SU-DHL-6 (cell line): ENCODE measurements at regions not wholly inside any gene's neighbourhood (a gene's known extent, or its start where the extent isn't known, plus 50 kb on each side); places are given as distances from the start of the nearest gene placed in this dataset.
"Not testable (repeated sequence)": the region's sequence is repeated elsewhere in the genome, so short reads cannot be mapped to it uniquely, and the experiment has no call there.

Experiments used
- H2AFZ ChIP-seq: fragments of 200-600 bp; sonication (generic); 2 replicates; pipeline ENCODE4 v1.6.1; 2014; ENCODE audit warnings: low read depth, mild to moderate bottlenecking, moderate library complexity, mixed read lengths, antibody characterized with exemption, low read length; ENCODE audit not compliant: severe bottlenecking
- H3F3A ChIP-seq: fragments of 200-600 bp; shearing (Covaris generic); 2 replicates; pipeline ENCODE4 v1.6.0; 2016; ENCODE audit warnings: antibody characterized with exemption, mild to moderate bottlenecking; ENCODE audit not compliant: insufficient read depth
- H3K27ac ChIP-seq: fragments of 200-600 bp; sonication (generic); 2 replicates; pipeline ENCODE4 v1.5.1; 2016; ENCODE audit warnings: low read depth, mild to moderate bottlenecking, low read length, moderate library complexity, mixed read lengths
- H3K27me3 ChIP-seq: fragments of 200-600 bp; sonication (generic), shearing (Covaris generic); 2 replicates; pipeline ENCODE4 v1.6.0; 2014; ENCODE audit warnings: mild to moderate bottlenecking, low read length
- H3K36me3 ChIP-seq: fragments of 200-600 bp; sonication (generic); 2 replicates; pipeline ENCODE4 v1.6.1; 2014; ENCODE audit warnings: mild to moderate bottlenecking, low read length, mixed read lengths
- H3K4me2 ChIP-seq: fragments of 300-600, 200-600 bp; shearing (Covaris generic), sonication (generic); 2 replicates; pipeline ENCODE4 v1.6.0; 2014; ENCODE audit warnings: low read length, low read depth, mild to moderate bottlenecking; ENCODE audit not compliant: poor library complexity, severe bottlenecking
- H3K4me3 ChIP-seq: fragments of 200-600 bp; sonication (generic); 2 replicates; pipeline ENCODE4 v1.5.1; 2014; ENCODE audit warnings: antibody characterized with exemption, low read length, mild to moderate bottlenecking, mixed read lengths; ENCODE audit not compliant: insufficient read depth, poor library complexity, severe bottlenecking
- H3K79me2 ChIP-seq: fragments of 200-600 bp; sonication (generic); 2 replicates; pipeline ENCODE4 v1.6.1; 2014; ENCODE audit warnings: mild to moderate bottlenecking, low read length, moderate library complexity; ENCODE audit not compliant: insufficient read depth
- H3K9ac ChIP-seq: fragments of 200-600 bp; sonication (generic); 2 replicates; pipeline ENCODE4 v1.7.0; 2014; ENCODE audit warnings: mild to moderate bottlenecking, low read length
- H3K9me2 ChIP-seq: fragments of 200-600 bp; sonication (generic); replicated peaks from 2 replicates; pipeline ENCODE4 v1.6.1; 2014; ENCODE audit warnings: low read length; ENCODE audit not compliant: insufficient read depth
- H3K9me3 ChIP-seq: fragments of 200-600 bp; sonication (generic); 2 replicates; pipeline ENCODE4 v1.6.1; 2014; ENCODE audit warnings: low read length, mixed read lengths; ENCODE audit not compliant: insufficient read depth
- H4K20me1 ChIP-seq: fragments of 200-600 bp; sonication (generic); 2 replicates; pipeline ENCODE4 v1.6.1; 2014; ENCODE audit warnings: low read depth, mild to moderate bottlenecking, antibody characterized with exemption, low read length, moderate library complexity, mixed read lengths
- EZH2phosphoT487 ChIP-seq: fragments of 200-600 bp; sonication (generic), shearing (Covaris generic); conservative IDR thresholded peaks from 2 replicates; pipeline ENCODE4 v1.6.1; 2018; ENCODE audit warnings: mild to moderate bottlenecking, antibody characterized with exemption, low read length, moderate library complexity, mixed read lengths
- TF ChIP-seq, protein P1 (sequence below): fragments of 200-600 bp; sonication (generic); IDR thresholded peaks from one replicate; pipeline ENCODE4 v1.5.1; 2017; ENCODE audit warnings: antibody characterized with exemption, mild to moderate bottlenecking, low read length, moderate library complexity; ENCODE audit not compliant: insufficient read depth, poor library complexity, severe bottlenecking

DNA sequence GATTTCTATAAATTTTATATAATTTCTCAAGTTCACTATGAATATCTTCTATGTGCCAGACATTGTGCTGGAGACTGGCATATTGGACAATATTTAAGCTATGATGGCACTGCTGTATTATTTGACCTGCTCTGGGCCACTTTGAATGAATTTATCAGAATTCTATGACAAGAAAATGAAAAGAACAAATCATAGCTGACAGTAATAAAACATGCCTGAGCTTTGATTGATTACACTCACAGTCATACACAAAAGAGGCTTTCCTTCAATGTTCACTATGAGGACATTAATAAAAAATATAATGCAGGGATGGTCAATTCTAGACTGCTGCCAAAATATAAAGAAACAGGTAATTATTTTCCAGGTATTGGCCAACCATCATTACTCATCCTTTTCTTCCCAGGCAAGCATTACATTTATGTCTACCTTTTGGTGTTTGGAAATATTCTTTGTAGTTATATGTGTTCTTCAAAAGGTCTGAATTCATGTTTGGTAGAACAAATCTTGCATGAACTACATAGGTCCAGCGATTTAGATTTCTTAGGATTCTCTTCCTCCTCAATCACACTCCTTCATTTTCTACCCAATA lies 81.0 kb upstream of the ALCAM start:
- TF ChIP-seq, protein P1, sequence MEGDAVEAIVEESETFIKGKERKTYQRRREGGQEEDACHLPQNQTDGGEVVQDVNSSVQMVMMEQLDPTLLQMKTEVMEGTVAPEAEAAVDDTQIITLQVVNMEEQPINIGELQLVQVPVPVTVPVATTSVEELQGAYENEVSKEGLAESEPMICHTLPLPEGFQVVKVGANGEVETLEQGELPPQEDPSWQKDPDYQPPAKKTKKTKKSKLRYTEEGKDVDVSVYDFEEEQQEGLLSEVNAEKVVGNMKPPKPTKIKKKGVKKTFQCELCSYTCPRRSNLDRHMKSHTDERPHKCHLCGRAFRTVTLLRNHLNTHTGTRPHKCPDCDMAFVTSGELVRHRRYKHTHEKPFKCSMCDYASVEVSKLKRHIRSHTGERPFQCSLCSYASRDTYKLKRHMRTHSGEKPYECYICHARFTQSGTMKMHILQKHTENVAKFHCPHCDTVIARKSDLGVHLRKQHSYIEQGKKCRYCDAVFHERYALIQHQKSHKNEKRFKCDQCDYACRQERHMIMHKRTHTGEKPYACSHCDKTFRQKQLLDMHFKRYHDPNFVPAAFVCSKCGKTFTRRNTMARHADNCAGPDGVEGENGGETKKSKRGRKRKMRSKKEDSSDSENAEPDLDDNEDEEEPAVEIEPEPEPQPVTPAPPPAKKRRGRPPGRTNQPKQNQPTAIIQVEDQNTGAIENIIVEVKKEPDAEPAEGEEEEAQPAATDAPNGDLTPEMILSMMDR = no peak
- TF ChIP-seq EZH2phosphoT487 = no peak
- H3K27me3 ChIP-seq = no peaks in the 10 kb centered on the region
- H2AFZ ChIP-seq = no peak overlapping the region
- H3F3A ChIP-seq = no peaks in the 10 kb centered on the region
- H4K20me1 ChIP-seq = no peaks in the 10 kb centered on the region
- no peaks in the 10 kb centered on the region for H3K9me3 ChIP-seq
- no peak overlapping the region for H3K4me2 ChIP-seq
- no peaks in the 10 kb centered on the region for H3K79me2 ChIP-seq
- no peak overlapping the region for H3K9ac ChIP-seq
- H3K4me3 ChIP-seq = no peak overlapping the region
- H3K36me3 ChIP-seq = no peaks in the 10 kb centered on the region
- H3K27ac ChIP-seq = no peak overlapping the region
- no peaks in the 10 kb centered on the region for H3K9me2 ChIP-seq

DNA sequence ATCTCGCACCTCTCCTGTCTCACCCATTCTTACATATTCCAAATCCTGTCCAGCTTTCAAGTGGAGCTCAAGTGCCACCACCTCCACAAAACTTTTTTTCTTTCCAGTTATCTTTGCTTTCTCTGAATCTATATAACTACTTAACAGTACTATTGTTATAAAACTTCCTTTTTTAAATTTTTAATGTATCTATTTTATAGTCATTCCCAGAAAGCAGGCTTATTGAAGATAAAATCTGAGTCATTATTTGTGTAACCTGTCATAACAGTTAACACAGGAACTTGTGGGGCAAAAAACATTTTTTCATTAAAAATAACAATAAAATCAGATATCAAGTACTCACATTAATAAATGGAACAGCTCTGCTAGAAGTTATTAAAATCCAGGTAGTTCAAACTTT lies 73.3 kb upstream of the ALCAM start:
- TF ChIP-seq, protein P1 = no peak
- TF ChIP-seq EZH2phosphoT487 = no peak
- no peaks in the 10 kb centered on the region for H3F3A ChIP-seq
- H3K79me2 ChIP-seq = no peaks in the 10 kb centered on the region
- H2AFZ ChIP-seq = no peak overlapping the region
- no peaks in the 10 kb centered on the region for H3K9me2 ChIP-seq
- H3K27ac ChIP-seq = no peak overlapping the region
- H3K4me3 ChIP-seq = no peak overlapping the region
- no peaks in the 10 kb centered on the region for H3K9me3 ChIP-seq
- H3K36me3 ChIP-seq = no peaks in the 10 kb centered on the region
- no peak overlapping the region for H3K9ac ChIP-seq
- no peaks in the 10 kb centered on the region for H4K20me1 ChIP-seq
- no peaks in the 10 kb centered on the region for H3K27me3 ChIP-seq
- no peak overlapping the region for H3K4me2 ChIP-seq

DNA sequence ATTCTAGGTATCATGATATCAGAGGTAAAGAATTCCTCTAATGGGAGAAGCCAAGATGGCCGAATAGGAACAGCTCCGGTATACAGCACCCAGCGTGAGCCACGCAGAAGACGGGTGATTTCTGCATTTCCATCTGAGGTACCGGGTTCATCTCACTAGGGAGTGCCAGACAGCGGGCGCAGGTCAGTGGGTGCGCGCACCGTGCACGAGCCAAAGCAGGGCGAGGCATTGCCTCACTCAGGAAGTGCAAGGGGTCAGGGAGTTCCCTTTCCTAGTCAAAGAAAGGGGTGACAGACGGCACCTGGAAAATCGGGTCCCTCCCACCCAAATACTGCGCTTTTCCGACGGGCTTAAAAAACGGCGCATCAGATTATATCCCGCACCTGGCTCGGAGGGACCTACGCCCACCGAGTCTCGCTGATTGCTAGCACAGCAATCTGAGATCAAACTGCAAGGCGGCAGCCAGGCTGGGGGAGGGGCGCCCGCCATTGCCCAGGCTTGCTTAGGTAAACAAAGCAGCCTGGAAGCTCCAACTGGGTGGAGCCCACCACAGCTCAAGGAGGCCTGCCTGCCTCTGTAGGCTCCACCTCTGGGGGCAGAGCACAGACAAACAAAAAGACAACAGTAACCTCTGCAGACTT lies 70.4 kb upstream of the ALCAM start:
- H3K9me2 ChIP-seq, H3K79me2 ChIP-seq, H3K4me2 ChIP-seq, H3K36me3 ChIP-seq, H3K27ac ChIP-seq, H3K27me3 ChIP-seq, H3K9me3 ChIP-seq, H3K4me3 ChIP-seq, H4K20me1 ChIP-seq, H3K9ac ChIP-seq, H2AFZ ChIP-seq, H3F3A ChIP-seq: not testable (repeated sequence)

DNA sequence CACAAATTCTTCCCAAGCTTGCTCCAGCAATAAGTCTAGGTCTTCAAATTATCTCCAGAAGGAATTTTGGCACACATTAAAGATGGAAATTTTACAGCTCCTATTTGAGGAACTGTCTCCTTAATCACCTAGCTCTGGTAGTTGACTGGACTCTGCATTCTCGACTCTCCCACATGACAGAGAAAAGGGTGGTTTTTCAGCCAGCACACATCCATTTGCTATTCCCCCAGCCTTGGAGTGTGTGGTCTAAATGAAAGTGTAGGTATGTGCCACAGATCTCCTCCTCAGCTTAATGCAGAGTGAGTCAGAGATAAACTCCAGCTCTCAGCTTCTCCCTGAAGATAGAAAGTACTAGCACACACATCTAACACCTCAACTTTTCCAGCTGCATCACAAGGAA lies 62.2 kb upstream of the ALCAM start:
- no peak overlapping the region for H2AFZ ChIP-seq
- H3K9me2 ChIP-seq = no peaks in the 10 kb centered on the region
- H3F3A ChIP-seq = no peaks in the 10 kb centered on the region
- no peaks in the 10 kb centered on the region for H4K20me1 ChIP-seq
- H3K27ac ChIP-seq = no peak overlapping the region
- H3K79me2 ChIP-seq = no peaks in the 10 kb centered on the region
- no peak overlapping the region for H3K4me2 ChIP-seq
- TF ChIP-seq, protein P1 = no peak
- no peak for TF ChIP-seq EZH2phosphoT487
- H3K4me3 ChIP-seq = no peak overlapping the region
- no peaks in the 10 kb centered on the region for H3K27me3 ChIP-seq
- H3K36me3 ChIP-seq = no peaks in the 10 kb centered on the region
- no peaks in the 10 kb centered on the region for H3K9me3 ChIP-seq
- H3K9ac ChIP-seq = no peak overlapping the region
